ENCODE measurements at regions not wholly inside any gene's neighbourhood (a gene's known extent, or its start where the extent isn't known, plus 50 kb on each side); places are given as distances from the start of the nearest gene placed in this dataset.

- Mint-ChIP-seq H3K9me3 (no peaks in the 10 kb centered on the region), H3K4me1 (ENCODE audit: low read depth) (no peaks in the 10 kb centered on the region), H3K27me3 (ENCODE audit: low read depth) (no peaks in the 10 kb centered on the region), H3K4me3 (no peak overlapping the region), H3K36me3 (ENCODE audit: insufficient read depth) (no peaks in the 10 kb centered on the region)
- ATAC-seq (no peak), DNase-seq (no peak)
Observed at GRCh38 chr5:91898898-91899297, 515.8 kb upstream of the ARRDC3 start.

- Mint-ChIP-seq H3K4me1 (ENCODE audit: low read depth) (no peaks in the 10 kb centered on the region), H3K4me3 (no peak overlapping the region), H3K27me3 (ENCODE audit: low read depth) (no peaks in the 10 kb centered on the region), H3K36me3 (ENCODE audit: insufficient read depth) (no peaks in the 10 kb centered on the region), H3K9me3 (no peaks in the 10 kb centered on the region)
- ATAC-seq (no peak), DNase-seq (no peak)
Observed at GRCh38 chr5:91898019-91898418, 514.9 kb upstream of the ARRDC3 start.

- Mint-ChIP-seq H3K4me1 (ENCODE audit: low read depth) (no peaks in the 10 kb centered on the region), H3K27me3 (ENCODE audit: low read depth) (no peaks in the 10 kb centered on the region), H3K36me3 (ENCODE audit: insufficient read depth) (no peaks in the 10 kb centered on the region), H3K4me3 (no peak overlapping the region), H3K9me3 (peaks cover 10% of the 10 kb centered on the region)
- no peak for DNase-seq
- ATAC-seq = no peak
Observed at GRCh38 chr5:91888810-91889209, 505.7 kb upstream of the ARRDC3 start.

- ATAC-seq (no peak), DNase-seq (no peak)
- Mint-ChIP-seq H3K4me3 (no peak overlapping the region), H3K27me3 (ENCODE audit: low read depth) (no peaks in the 10 kb centered on the region), H3K36me3 (ENCODE audit: insufficient read depth) (no peaks in the 10 kb centered on the region), H3K9me3 (peaks cover 3% of the 10 kb centered on the region), H3K4me1 (ENCODE audit: low read depth) (no peaks in the 10 kb centered on the region)
Observed at GRCh38 chr5:91885291-91886265, 502.5 kb upstream of the ARRDC3 start.

- ATAC-seq (no peak), DNase-seq (no peak)
- Mint-ChIP-seq H3K36me3 (ENCODE audit: insufficient read depth) (no peaks in the 10 kb centered on the region), H3K9me3 (peaks cover 3% of the 10 kb centered on the region), H3K4me1 (ENCODE audit: low read depth) (no peaks in the 10 kb centered on the region), H3K4me3 (no peak overlapping the region), H3K27me3 (ENCODE audit: low read depth) (no peaks in the 10 kb centered on the region)
Observed at GRCh38 chr5:91884036-91884435, 500.9 kb upstream of the ARRDC3 start.

GRCh38 chr5:91875196-91875779, 492.2 kb upstream of the ARRDC3 start:
- DNase-seq = no peak
- Mint-ChIP-seq H3K4me1 (ENCODE audit: low read depth) (no peaks in the 10 kb centered on the region), H3K4me3 (no peak overlapping the region), H3K36me3 (ENCODE audit: insufficient read depth) (no peaks in the 10 kb centered on the region), H3K9me3 (no peaks in the 10 kb centered on the region), H3K27me3 (ENCODE audit: low read depth) (no peaks in the 10 kb centered on the region)
- ATAC-seq = no peak

- DNase-seq (no peak), ATAC-seq (no peak)
- H3K4me3 Mint-ChIP-seq = no peak overlapping the region
- H3K27me3 Mint-ChIP-seq (ENCODE audit: low read depth) = no peaks in the 10 kb centered on the region
- H3K9me3 Mint-ChIP-seq = peaks cover 4% of the 10 kb centered on the region
- no peaks in the 10 kb centered on the region for H3K36me3 Mint-ChIP-seq (ENCODE audit: insufficient read depth)
- no peaks in the 10 kb centered on the region for H3K4me1 Mint-ChIP-seq (ENCODE audit: low read depth)
Observed at GRCh38 chr5:91867799-91868198, 484.7 kb upstream of the ARRDC3 start.

GRCh38 chr5:91865915-91866314, 482.8 kb upstream of the ARRDC3 start:
- Mint-ChIP-seq H3K27me3 (ENCODE audit: low read depth) (no peaks in the 10 kb centered on the region), H3K36me3 (ENCODE audit: insufficient read depth) (no peaks in the 10 kb centered on the region), H3K9me3 (peaks cover 4% of the 10 kb centered on the region), H3K4me3 (no peak overlapping the region), H3K4me1 (ENCODE audit: low read depth) (no peaks in the 10 kb centered on the region)
- DNase-seq (no peak), ATAC-seq (no peak)

GRCh38 chr5:91864962-91865361, 481.8 kb upstream of the ARRDC3 start:
- H3K4me1 Mint-ChIP-seq (ENCODE audit: low read depth) = no peaks in the 10 kb centered on the region
- H3K36me3 Mint-ChIP-seq (ENCODE audit: insufficient read depth) = no peaks in the 10 kb centered on the region
- no peaks in the 10 kb centered on the region for H3K27me3 Mint-ChIP-seq (ENCODE audit: low read depth)
- H3K9me3 Mint-ChIP-seq = peaks cover 4% of the 10 kb centered on the region
- DNase-seq (no peak), ATAC-seq (no peak)
- H3K4me3 Mint-ChIP-seq = no peak overlapping the region

- Mint-ChIP-seq H3K36me3 (ENCODE audit: insufficient read depth) (no peaks in the 10 kb centered on the region), H3K27me3 (ENCODE audit: low read depth) (no peaks in the 10 kb centered on the region), H3K4me1 (ENCODE audit: low read depth) (no peaks in the 10 kb centered on the region), H3K4me3 (no peak overlapping the region), H3K9me3 (no peaks in the 10 kb centered on the region)
- DNase-seq = no peak
- ATAC-seq = no peak
Observed at GRCh38 chr5:91851670-91852069, 468.6 kb upstream of the ARRDC3 start.

- H3K9me3 Mint-ChIP-seq = no peaks in the 10 kb centered on the region
- no peak overlapping the region for H3K4me3 Mint-ChIP-seq
- H3K27me3 Mint-ChIP-seq (ENCODE audit: low read depth) = no peaks in the 10 kb centered on the region
Observed at GRCh38 chr5:91850031-91850430, 466.9 kb upstream of the ARRDC3 start.

GRCh38 chr5:91849069-91849468, 466.0 kb upstream of the ARRDC3 start:
- Mint-ChIP-seq H3K36me3 (ENCODE audit: insufficient read depth) (no peaks in the 10 kb centered on the region), H3K27me3 (ENCODE audit: low read depth) (no peaks in the 10 kb centered on the region), H3K9me3 (no peaks in the 10 kb centered on the region), H3K4me1 (ENCODE audit: low read depth) (no peaks in the 10 kb centered on the region), H3K4me3 (no peak overlapping the region)
- DNase-seq = no peak
- ATAC-seq = no peak

More at GRCh38 chr5:91850031-91850430, 466.9 kb upstream of the ARRDC3 start:
- DNase-seq = no peak
- no peak for ATAC-seq
- H3K36me3 Mint-ChIP-seq (ENCODE audit: insufficient read depth) = no peaks in the 10 kb centered on the region
- H3K4me1 Mint-ChIP-seq (ENCODE audit: low read depth) = no peaks in the 10 kb centered on the region

- Mint-ChIP-seq H3K9me3 (no peaks in the 10 kb centered on the region), H3K4me3 (no peak overlapping the region), H3K36me3 (ENCODE audit: insufficient read depth) (no peaks in the 10 kb centered on the region), H3K27me3 (ENCODE audit: low read depth) (no peaks in the 10 kb centered on the region), H3K4me1 (ENCODE audit: low read depth) (no peaks in the 10 kb centered on the region)
- no peak for DNase-seq
- no peak for ATAC-seq
Observed at GRCh38 chr5:91848453-91848852, 465.3 kb upstream of the ARRDC3 start.

- H3K36me3 Mint-ChIP-seq (ENCODE audit: insufficient read depth) = no peaks in the 10 kb centered on the region
- H3K27me3 Mint-ChIP-seq (ENCODE audit: low read depth) = no peaks in the 10 kb centered on the region
- DNase-seq (no peak), ATAC-seq (no peak)
- H3K9me3 Mint-ChIP-seq = no peaks in the 10 kb centered on the region
- no peak overlapping the region for H3K4me3 Mint-ChIP-seq
- no peaks in the 10 kb centered on the region for H3K4me1 Mint-ChIP-seq (ENCODE audit: low read depth)
Observed at GRCh38 chr5:91841423-91841822, 458.3 kb upstream of the ARRDC3 start.

GRCh38 chr5:91840412-91840811, 457.3 kb upstream of the ARRDC3 start:
- Mint-ChIP-seq H3K4me1 (ENCODE audit: low read depth) (no peaks in the 10 kb centered on the region), H3K4me3 (no peak overlapping the region), H3K27me3 (ENCODE audit: low read depth) (no peaks in the 10 kb centered on the region), H3K36me3 (ENCODE audit: insufficient read depth) (no peaks in the 10 kb centered on the region), H3K9me3 (no peaks in the 10 kb centered on the region)
- ATAC-seq (no peak), DNase-seq (no peak)

Data from activated T-cell treated with anti-CD3 and anti-CD28 coated beads, Interleukin-2, amount 50 U/mL, for 4 hours (primary cell).